NT2/D1 (cell line): ENCODE measurements at regions not wholly inside any gene's neighbourhood (a gene's known extent, or its start where the extent isn't known, plus 50 kb on each side); places are given as distances from the start of the nearest gene placed in this dataset.

ENCODE experiments used
- YY1 ChIP-seq: IDR thresholded peaks from 2 replicates; pipeline ENCODE4 v1.6.1; 2011; ENCODE audit not compliant: insufficient read length, insufficient read depth
- ZNF274 ChIP-seq: IDR thresholded peaks from 2 replicates; pipeline ENCODE4 v1.6.1; 2011; ENCODE audit warnings: mild to moderate bottlenecking, low read depth, low read length

DNA sequence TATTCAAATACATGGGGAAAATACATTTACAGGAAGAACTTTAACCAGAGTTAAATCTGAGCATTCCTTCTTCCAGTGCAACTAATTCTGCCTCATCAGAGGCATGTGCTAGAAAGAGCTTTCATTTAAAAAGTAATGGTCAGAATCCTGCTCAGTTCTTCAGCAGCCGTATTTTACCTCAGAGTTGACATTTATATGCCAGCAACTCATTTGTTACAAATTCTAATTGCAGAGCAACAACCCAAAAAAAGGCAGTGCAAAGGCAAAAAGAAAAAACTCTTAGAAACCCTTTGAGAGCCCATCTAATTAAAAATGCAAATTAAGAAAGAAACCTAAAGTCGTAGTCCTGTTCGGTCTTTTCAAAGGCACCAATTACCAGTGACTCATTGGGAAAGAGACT, 392.5 kb downstream of the PBX1 start:
- no peak for TF ChIP-seq ZNF274
- TF ChIP-seq YY1 = no peak
